Effector CD8-positive, alpha-beta T cell (primary cell): ENCODE measurements at regions not wholly inside any gene's neighbourhood (a gene's known extent, or its start where the extent isn't known, plus 50 kb on each side); places are given as distances from the start of the nearest gene placed in this dataset.

Source experiments
- DNase-seq: peaks from one replicate; lab custom pipeline; 2025; lab: John Stamatoyannopoulos, UW

DNA sequence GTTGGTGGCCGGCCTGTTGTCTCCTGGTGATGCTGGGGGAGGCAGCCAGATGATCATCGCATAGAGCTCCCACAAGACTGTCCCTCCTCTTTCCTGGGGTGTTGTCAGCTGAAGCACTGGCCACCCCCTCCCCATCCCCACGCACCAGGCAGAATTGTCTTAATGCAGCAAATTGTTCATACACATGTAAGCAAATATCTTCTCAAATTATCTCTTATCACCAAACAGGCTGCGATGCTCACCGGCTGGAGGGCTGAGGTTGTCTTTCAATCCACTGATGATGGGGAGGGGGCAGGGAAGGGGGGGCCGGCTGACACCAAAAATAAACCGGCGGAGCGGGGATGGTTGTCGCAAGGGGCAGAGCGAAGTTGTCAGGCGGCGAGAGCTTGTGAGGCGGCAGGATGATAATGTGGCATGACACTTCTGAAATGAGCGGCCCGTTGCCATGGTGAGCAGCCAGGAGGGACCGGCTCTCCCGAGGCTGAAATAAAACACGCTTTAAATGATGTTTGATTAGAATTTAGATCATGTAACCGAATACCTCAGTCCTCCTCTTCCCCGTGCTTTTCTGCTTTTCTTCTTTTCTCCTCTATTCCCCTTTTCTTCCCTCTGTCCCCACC is 59.8 kb downstream of the MRM1 start:
- DNase-seq: no peak

DNA sequence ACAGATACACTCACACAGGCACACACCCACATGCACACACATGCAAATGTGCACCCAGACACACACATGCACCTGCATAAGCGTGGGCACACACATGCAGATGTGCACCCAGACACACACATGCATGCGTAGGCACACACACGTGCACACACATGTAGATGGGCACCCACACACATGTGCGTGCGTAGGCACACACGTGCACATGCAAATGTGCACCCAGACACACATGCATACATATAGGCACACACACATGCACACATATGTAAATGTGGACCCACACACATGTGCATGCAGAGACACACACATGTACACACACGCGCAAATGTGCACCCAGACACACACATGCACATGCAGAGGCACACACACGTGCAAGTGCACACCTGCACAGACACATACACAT is 60.3 kb downstream of the MRM1 start:
- no peak for DNase-seq

DNA sequence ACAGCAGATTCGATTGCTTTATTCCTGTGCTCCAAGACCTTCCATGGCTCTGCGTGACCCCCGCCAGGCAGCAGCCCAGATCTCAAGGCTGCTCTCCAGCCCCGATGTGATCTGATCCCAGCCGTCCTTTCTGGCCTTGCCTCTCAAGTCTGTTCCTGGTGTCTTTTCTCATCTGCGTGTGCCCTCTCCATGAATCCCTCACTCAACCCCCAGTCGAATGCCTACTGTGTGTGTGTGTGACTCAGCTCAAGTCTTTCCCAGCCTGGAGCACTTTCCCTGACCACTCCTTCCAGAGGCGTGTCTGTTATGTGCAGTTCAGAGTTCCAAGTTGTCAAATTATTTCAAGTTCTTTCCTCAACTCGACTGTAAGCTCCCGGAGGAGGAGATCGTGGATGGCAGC is 64.0 kb downstream of the MRM1 start:
- DNase-seq: no peak

DNA sequence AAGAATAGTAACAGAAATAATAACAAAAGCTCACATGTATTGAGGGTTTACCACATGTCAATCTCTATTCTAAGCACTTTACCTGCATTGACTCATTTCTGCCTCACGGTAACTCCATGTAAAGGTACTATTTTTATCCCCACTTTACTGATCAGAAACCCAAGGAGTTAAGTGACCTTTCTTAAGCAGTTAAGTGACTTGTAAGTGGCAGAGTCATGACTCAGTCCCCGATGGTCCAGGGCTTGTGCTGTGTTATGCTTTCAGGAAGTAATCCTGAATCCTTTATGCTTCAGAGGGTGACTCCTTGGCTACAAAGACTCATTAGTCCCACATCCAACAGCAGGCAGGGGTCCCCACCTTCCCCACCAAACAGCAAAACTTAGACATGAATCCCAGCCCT is 66.5 kb downstream of the MRM1 start:
- no peak for DNase-seq

DNA sequence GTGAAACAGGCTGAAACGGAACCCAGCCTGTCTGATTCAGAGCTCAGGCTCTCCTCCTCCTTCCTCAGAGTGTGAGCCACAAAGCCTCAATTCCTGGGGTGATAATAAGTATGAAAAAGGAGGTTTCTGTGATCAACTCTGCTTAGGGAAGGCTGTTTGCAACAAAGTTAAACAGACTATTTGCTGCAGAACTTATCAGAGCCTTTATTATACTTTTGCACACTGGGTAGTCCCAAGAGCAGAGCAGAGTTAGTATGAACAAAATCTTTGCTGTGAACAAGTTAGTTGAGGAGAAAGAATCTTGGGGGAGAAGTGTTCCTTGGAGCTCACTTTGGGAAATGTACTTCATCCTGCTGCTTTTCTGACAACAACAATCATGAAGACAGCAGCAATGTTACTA is 67.4 kb downstream of the MRM1 start:
- no peak for DNase-seq

DNA sequence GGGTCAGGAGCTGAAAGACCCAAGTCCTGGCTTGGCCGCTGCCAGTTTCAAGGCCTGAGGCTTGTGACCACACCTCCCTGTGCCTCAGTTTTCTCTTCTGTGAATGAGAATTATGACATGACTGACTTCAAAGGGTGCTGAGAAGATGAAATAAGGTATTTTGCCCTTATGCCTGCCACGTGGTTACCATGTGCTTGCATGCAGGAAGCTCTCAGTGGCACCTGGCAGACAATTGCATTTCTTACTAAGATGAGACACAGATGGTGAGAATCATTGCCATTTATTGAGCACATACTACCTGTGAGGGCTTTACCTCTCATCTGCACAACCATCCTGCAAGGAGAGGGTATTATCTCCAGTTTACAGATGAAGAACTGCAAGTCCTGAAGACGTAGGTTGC is 69.8 kb downstream of the MRM1 start:
- no peak for DNase-seq

DNA sequence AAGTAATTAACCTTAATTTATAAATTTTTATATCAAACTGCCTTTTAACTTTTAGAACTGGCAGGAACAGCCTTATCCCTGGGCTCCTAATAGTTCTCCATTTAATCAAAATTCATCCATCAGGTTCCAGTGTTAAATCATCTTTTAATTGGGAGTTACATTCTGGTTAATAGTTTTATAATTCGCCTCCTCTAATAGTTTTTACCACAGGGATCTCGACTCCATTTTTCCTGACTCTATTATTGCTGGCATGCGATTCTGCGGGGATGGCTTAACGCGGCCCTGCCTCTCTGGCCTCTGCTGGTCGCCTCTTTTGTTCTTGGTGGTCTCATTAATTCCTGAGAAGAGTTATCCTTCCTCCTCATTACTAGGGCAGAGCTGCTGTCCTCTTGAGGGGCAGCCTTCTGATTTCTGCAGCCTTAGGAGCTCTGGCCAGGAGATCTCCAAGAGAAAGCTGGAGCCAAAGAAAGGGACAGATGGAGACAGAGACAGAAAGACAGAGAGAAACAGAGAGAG is 71.1 kb downstream of the MRM1 start:
- DNase-seq: no peak

DNA sequence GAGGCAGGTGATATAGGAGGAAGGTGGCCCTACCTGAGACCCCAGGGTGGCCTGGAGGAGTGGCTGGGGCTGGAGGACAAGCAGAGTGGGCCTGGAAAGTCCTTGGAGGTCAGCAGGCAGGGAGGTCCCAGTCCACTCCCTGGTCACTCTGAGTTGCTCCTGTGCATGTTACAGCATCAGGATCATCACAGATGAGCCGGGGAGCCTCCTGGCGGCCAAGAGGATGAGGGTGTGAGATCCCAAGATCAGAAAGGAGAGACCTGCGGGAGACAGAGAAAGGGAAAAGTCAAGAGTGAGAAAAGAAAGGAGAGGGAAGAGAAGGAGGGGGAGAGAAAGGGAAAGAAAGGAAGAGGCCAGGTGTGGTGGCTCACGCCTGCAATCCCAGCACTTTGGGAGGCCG is 71.7 kb downstream of the MRM1 start:
- no peak for DNase-seq

DNA sequence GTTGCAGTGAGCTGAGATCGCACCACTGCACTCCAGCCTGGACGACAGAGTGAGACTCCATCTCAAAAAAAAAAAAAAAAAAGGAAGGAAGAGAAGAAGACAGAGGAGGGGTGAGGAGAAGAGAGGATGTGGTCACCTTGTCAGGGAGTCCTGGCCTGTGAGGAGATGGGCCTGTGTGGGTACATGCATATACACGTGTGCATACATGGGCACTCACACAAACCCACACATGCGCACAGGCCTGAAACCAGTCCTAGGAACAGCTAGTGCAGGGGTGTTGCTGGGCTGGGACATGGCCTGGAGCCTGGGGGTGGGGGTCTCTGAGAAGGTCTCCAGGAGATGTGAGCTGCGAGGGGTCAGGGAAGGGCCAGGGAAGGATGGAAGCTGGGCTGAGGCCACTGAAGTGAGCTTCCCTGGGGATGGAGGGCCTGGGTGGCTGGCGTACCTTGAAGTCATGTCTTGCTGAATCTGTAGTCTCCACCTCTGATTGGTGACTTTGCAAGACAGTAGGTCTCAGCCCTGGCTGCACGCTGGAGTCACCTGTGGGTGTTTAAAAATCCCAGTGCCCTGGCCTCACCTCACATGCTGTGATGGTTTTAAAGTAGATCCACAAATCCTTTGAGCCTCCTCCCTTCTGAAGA is 72.4 kb downstream of the MRM1 start:
- no peak for DNase-seq

DNA sequence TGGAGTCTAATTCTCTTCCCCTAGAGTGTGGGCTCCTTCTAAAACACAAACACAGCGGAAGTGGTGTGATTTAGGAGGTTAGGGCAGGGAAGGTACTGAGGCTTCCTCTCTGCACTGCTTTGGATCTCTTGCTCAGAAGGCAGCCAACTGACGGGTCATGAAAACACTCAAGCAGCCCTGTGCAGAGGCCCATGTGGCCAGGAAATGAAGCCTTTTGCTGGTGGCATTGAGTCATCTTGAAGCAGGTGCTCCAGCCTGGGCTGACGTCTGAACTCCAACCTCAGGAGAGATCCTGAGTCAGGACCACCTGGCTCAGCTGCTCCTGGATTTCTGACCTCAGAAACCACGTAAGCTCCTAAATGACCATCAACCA is 72.9 kb downstream of the MRM1 start:
- no peak for DNase-seq

DNA sequence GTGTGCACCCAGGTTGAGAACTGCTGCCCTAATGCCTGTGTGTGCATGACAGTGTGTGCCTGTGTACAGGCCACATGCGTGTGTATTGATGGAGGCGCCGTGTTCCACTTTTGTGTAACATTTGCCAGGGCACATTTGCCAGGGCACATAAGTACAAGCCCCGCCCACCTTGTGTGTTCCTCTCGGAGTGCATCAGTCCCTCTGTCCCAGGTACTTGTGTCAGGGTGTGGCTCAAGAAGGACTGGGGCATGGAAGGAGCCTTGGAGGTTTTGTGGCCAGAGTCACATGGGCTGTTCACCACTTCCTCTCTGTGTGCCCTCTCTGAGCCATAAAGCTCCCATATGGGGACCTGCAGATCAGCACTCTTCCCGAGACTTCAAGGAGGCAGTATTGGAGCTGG is 73.9 kb downstream of the MRM1 start:
- no peak for DNase-seq

DNA sequence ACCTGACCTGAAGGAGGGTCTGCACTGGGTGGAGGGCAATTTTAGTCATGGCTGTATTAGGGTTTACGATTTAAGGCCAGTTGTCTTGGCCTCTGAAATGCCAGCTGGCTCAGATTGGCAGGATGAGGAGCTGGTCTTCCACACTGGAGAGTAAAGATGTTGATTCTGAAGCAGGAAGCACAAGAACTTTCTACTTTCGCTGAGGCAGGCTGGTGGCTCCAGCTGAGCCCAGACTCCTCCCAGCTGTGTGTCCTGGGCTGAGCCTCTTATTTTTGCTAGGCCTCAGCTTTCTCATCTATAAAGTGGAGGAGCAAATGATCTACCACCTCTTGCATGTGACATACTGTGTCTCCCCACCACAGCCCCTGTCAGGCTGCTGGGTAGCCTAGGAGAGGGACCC is 74.4 kb downstream of the MRM1 start:
- no peak for DNase-seq

DNA sequence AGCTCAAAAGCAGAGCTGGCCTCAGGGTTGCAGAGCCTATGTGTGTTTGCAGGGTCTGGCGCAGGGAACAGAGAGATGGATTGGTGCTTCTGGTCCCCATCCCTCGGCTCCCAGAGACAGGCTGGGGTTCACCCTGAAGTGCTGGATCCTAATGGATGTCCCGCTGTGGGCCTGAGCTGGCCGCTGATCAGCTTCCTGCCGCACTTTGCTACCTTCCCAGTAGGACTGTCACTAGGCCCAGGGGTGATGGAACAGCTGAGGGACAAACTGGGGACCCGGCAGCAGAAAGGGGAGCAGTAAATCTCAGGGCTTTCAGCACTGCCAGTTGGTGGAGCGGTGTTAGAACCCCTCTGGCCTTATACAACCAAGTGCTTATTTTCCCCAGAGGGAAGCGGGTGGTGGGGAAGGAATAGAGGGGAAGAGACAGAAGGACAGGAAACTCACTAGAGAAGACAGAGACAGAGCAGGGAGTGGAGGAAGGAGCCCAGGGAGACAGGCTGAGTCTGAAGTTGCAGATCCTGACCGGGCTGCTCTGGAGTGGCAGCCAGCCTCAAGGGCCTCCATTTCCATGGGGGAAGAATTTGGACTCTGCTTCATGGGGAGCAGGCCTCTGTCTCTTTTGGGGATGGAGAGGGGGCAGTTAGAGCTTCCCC is 78.6 kb downstream of the MRM1 start:
- DNase-seq: no peak

DNA sequence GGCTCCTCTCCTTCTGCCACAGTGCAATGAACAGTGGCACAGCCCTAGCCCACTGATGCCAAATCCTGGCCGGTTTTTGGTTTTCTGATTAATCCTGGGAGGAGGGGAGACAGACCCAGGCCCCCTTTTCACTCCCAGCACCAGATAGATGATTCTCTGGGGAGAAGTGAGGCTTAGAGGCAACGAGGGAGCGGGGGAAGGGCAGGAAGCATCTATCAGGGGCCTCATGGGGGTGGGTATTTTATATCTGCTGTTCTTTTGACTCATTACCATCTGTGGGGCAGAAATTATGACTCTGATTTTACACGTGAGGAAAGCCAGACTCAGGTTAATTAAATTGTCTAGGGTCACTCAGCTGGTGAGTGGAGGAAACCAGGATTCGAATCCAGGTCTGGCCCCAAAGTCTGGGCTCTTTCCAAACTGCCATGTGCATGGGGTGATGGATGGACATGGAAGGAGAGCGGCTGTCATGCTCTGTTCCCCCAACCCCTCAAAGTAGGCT is 79.4 kb downstream of the MRM1 start:
- no peak for DNase-seq

DNA sequence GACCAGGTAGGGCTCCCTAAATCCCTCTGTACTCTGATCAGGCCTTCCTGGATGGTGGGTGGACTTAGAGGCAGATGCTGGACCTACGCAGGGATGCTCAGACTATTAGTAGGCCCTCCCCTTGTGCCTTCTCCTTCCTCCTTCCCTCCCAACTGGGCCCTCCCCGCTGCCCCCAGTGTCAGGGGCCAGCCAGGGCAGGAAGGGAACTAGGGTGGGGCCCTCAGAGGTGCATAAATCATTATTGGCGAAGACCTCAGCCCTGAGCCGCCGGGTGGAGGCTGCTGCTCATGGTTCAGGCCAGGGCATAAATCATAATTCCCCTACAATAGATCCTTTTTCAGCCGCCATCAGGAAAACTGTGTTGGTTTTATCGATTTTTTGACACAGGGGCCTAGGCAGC is 81.4 kb downstream of the MRM1 start:
- DNase-seq: no peak

DNA sequence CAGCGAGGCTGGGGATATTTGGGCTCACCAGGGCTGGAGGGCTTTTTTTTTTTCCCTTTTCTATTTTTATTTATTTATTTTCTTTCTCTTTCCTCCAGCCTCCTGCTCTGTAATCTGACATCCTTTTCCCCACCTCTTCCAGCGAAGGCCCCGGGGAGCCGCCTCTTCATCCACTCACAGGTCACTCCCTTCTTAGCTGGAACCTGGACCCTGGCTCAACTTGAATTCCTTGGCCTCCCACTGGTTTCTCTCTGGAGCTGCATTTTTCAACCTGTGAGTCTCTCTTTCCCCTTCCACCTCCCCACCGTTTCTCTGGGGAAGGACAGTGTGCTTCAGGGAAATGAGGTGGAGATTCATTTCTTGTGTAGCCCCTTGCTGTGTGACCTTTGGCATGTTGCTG is 82.0 kb downstream of the MRM1 start:
- DNase-seq: no peak

DNA sequence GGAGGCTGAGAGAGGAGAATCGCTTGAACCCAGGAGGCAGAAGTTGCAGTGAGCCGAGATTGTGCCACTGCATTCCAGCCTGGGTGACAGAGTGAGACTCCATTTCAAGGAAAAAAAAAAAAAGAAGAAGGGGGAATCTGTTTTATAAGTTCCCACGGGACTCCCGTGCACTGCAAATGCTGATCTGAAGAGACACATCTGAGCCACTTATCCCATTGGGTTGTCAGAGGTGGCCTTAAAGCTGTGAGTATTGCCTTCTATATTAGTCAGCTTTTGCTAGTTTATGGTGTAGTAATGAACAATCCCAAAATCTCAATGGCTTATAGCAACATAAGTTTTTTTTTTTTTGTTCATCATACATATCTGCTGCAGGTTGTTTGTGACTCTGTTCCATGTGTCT is 82.8 kb downstream of the MRM1 start:
- DNase-seq: no peak

DNA sequence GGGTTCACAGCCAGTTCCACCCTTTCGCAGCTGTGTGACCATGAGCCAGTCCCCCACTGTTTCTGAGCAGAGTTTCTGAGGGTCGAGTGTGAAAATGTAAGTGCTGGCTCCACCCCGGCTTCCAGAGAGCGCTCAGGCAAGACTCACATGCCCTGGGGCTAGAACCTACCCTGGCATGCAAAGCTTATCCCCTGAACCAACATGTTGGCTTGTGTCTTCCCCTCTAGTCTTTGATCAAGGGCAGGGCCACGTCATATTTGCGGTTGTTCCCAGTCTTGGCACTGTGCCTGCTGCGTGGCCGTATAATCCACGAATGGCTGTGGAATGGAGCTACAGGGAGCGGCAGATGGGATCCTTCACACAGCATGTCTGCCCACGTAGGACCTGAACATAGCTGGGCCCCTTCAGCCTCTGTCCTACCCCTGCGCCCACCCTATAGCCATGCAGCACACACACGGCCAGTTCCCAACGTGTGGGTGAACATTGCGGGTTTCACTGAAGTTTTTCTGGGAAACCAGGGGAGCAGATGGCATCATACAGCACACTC is 84.8 kb downstream of the MRM1 start:
- no peak for DNase-seq

DNA sequence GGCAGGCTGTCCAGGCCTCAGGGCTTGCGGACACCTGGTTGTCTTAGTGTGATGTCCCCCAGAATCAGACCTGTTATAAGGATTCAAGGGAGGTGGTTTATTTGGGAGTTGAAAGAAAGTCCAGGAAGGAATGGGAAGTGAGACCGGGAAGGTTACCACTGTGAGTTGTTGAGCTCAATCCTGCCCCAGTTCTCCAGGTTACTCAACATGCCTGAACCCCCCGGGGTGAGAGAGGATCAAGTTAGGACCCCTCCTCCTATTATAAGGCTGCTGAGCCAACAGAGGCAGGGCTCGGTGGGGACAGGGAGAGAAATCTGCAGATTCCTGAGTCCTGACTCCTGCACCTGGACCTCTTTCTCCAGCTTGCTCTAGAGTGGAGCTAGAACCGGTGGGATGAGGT is 86.4 kb downstream of the MRM1 start:
- no peak for DNase-seq

DNA sequence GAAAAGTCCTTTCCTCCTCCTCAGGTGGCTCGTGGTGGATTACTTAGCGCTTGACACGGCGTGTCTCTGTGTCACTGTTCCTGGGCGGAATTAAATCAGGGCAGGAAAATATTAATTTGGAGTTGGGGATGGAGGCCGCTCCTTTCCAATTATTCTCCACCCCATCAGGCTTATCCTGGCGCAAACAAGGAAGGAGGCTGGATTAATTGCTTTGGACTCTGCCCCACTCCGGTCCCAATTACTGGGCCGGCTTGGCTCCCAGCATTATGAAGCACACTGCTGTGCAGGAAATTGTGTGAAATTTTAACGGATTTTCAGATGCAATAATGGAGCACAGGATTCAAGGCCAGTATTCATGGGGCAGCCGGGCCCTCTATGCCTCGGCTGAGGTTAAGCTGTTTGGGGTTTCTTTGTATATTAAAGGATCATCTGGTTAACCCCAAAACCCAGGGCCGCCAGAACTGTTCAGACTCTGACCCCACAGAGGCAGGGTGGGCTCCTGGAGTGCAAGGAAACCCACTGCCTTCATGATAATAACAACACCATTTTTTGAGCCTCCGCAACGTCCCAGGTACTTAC is 87.8 kb downstream of the MRM1 start:
- no peak for DNase-seq

DNA sequence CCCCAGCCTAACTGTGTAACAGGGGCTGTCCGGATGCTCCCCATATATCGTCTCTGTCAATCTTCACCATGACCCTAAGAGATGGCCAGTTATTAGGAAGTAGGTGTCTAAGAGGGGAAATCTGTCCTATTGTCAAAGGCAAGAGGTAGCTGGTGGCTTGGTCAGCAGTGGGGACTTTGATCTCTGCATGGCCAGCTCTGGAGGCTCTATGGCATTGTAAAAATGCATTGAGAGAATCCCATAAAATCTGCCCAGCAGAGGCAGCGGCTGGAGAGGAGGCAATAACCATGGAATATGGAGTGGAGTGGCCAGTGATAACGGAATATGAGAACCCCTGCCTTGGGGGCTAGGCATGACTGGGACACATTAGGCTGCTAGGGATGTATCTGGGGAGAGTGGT is 88.8 kb downstream of the MRM1 start:
- DNase-seq: no peak

DNA sequence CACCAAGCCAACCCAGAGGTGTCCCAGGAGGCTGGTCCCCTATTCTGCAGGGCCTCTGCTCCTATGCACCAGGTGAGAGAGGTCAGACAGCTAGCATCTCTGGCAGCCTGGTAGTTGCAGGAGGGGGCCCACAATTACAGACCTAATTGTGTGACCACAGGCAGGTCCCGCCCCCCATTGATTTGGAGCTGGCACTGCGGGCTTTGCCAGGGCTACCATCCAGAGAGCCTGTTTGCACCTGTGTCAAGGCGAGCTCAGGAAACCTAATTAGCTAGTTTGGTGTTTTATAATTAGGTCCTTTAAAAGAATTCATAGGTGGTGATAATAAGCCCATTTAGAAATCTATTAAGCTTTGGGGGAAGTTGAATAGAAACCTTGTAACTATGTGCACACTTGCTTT is 90.2 kb downstream of the MRM1 start:
- DNase-seq: no peak

DNA sequence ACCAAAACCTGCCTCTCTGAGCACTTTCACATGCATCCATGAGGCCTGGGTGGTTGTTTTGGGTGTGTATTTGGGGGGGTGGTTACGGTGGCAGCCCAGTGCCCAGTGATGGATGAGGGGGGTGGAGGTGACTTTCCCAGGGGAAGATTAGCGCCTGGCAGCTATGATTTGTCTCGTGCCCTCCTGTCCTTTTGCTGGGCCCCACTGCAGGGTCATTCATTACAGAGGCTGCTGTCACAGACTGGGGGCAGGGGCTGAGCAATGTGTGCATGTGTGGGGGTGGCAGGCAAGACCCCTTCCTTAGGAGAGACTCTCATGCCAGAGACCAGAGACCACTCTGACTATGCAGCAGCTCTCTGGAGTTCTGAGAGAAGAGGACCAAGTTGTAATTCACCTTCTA is 93.7 kb downstream of the MRM1 start:
- no peak for DNase-seq
